GM18517 (cell line): ENCODE measurements at regions not wholly inside any gene's neighbourhood (a gene's known extent, or its start where the extent isn't known, plus 50 kb on each side); places are given as distances from the start of the nearest gene placed in this dataset.

ENCODE experiments used
- ATAC-seq: cut with Tn5 transposase; IDR thresholded peaks from one replicate; pipeline ENCODE4 v1.9.1; 2021; ENCODE audit warnings: mild to moderate bottlenecking, moderate library complexity; ENCODE audit not compliant: unreplicated experiment

DNA sequence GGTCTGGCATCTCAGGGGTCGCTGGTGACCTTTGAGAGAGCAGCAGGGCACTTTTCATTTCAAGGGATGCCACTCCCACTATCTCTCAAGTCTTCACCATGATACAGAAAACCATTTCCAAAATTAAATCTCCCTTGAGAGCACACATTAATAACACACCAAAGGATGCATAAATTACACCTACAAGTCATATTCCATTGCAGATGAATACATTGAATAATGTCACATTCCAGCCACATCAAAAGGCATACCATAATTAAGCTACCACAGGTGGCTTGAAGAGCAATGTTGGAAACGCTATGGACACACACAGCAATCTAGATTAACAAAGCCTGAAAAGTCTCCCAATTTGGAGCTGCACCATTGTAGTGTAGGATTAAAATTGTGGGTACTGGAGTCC is 353.3 kb upstream of the ZMIZ1 start:
- ATAC-seq: no peak

- ATAC-seq: no peak
These were observed 352.6 kb upstream of the ZMIZ1 start for GRCh38 chr10:78716043-78716660.

GRCh38 chr10:78717200-78717599 is 351.6 kb upstream of the ZMIZ1 start:
- ATAC-seq: no peak

- ATAC-seq: no peak
These were observed 350.7 kb upstream of the ZMIZ1 start for GRCh38 chr10:78718032-78718572.

GRCh38 chr10:78719276-78719675 is 349.5 kb upstream of the ZMIZ1 start:
- no peak for ATAC-seq

- ATAC-seq: no peak
These were observed 348.7 kb upstream of the ZMIZ1 start for GRCh38 chr10:78720091-78720490.

- no peak for ATAC-seq
These were observed 347.5 kb upstream of the ZMIZ1 start for GRCh38 chr10:78721231-78721630.

GRCh38 chr10:78724846-78725245 is 343.9 kb upstream of the ZMIZ1 start:
- no peak for ATAC-seq

DNA sequence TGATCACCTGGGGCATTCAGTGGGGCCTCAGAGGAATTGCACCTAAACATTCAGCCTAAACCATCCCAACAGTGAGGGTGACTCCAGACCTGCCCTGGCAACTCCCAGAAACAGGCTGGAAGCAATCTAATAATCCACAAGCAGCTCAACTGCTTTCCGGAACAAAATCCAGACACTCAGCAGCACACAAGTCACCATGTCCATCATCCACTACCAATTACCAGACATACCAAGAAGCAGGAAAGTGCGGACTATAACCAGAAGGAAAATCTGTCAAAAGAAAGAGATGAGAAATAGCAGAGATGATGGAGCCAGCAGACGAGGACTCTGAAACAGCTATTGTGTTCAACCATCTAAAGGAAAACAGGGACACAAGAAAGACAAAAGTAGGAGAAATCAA is 342.6 kb upstream of the ZMIZ1 start:
- no peak for ATAC-seq

DNA sequence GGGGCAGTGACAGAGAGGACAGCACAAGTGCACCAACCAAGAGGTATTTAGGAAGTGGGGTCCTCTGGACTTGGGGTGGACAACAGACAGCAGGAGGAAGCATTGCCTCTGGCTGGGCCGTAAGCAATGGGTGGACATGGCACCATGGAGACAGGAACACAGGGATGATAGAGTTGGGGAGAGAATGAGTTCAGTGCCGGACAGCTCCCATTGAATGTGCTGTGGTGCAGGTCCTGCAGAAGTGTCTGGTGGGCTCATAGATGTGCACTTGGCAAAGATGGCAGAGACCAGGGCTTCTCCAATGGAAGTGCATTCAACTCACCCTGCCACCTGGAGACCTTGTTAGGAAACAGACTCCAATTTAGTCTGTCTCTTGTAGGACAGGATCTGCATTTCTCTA is 341.5 kb upstream of the ZMIZ1 start:
- no peak for ATAC-seq

GRCh38 chr10:78727728-78728127 is 341.0 kb upstream of the ZMIZ1 start:
- no peak for ATAC-seq

DNA sequence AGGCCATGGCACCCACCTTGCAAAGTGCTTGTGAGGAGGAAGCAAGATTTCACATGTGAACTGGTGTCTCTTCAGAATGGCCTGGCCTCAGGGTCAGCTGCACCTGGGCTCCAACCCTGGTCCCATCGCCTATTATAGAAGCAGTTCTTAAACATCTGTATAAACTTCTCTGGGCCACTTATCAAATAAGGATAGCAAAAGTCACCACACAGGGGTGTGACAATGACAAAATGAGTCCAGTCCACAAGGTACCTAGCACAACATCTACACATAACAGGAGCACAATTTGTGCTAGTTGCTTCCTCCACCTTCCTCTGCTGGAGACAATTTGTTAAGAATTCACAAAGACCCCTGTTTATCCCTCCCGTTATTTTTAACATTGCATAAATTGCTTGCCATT is 340.6 kb upstream of the ZMIZ1 start:
- no peak for ATAC-seq

- ATAC-seq: no peak
These were observed 339.4 kb upstream of the ZMIZ1 start for GRCh38 chr10:78729366-78729765.

DNA sequence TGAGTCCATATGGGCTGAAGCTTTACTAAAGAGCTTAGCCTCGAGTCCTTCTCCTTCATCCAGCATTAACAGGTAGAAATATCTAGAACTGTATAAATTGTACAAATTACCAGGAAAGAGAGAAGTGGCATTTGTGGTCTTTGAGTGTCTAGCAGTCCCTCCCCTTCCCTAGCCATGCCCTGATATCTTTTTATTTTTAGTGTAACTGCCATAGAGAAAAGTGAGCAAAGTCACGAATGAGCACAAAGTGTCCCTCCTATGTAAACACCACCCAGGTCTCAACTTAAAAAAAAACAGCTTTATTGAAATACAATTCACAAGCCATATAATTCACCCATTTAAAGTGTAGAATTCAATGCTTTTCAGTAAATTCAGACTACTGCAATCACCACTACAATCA is 339.0 kb upstream of the ZMIZ1 start:
- ATAC-seq: no peak

DNA sequence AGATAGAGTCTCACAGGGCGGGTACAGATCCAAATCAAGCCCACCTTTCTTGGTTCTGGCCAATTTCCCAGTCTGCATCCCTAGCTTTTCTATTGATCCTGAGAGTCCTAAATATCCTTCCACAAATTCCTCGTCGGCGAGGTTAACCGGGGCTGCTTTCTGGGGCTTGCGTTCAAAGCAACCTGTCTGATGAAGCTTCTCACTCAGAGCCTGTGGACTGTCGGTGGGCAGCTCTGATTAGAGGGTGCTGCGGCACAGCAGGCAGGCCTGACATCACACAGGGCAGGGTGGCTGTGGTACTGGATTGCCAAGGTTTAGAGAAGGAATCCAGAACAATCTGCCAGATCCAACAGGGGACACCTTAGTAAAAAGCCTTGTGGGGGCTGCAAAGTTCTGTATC is 338.0 kb upstream of the ZMIZ1 start:
- ATAC-seq: no peak

DNA sequence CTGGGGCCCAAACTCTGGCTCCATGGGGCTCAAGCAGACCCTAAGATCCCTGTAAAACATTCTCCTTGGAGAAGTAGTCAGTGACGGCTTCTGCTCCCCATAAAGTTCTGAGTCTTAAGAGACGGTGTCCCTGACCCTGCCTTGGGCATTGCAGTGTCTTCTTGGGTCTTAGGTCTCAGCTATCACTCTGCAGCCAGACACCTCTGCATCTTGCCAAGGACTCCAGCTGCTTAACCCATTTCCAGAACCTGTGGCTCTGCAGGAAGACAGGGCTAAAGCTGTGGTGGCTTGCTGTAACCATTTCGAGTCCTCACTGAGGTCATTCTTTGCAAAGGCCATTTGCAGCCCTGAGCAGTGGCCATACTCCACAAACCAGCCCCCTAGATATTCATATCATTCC is 337.1 kb upstream of the ZMIZ1 start:
- no peak for ATAC-seq

DNA sequence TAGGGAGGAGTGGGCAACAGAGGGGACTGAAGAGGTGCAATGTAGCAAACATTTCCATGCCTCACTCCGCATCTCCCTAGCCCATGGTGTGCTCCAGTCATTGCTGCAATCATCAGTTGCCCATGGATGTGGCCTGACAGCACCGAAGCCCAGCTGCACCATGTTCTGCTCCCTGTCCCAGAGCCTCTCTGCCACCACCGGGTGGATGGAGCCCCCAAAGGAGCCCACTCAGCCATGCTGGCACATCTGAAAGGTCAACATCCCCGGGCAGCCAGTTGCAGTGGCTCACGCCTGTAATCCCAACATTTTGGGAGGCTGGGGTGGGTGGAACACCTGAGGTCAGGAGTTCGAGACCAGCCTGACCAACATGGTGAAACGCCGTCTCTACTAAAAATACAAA is 336.4 kb upstream of the ZMIZ1 start:
- ATAC-seq: no peak

DNA sequence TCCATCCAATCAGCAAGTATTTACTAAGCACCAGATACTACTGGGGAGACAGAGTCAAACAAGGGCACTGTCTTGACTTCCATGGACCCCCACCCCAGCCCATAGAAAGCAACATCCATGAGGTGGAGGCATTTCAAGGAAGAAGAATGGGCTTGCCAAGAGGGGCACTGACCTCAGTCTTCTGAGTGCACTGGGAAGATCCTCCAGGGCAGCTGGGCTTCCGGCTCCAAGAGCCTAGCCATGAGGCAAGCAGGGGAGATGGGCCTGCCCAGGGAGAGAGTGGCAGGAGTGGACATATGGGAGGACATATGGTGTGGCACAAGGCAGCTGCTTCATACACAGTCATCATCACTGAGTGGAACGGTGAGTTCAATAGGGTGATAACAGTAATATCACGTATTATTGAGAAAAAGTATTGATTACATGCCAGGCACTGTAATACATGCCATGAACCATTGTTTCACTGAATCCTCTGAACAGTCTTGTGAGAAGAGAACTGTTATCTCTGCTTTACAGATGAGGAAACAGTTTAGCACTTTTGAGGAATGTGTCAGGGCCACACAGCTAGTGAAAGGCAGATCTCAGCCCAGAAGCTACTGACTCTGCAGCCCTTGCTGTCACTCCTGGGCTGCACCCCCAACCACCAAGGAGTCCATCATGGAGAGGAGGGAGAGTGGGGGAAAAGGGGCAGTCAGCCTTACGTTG is 331.7 kb upstream of the ZMIZ1 start:
- no peak for ATAC-seq

GRCh38 chr10:78737883-78738856 is 330.6 kb upstream of the ZMIZ1 start:
- ATAC-seq: no peak

DNA sequence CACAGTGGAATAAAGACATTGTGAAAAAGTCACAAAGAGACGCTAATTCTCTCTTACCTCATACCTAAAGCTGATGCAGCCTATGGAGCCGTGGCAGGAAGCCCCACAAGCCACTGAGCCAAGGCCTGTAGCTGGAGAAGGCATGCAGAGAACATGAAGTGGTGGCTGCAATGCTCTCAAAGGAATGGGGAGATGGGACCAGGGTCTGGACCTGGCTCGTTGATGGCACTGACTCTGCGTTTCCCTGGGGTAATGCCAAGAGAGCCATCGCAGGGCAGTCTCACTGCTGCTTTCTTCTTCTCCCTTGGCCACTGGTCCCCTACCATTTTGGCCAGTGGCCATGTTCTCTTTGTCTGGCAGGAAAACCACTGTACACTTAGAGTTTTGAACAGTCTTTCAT is 329.9 kb upstream of the ZMIZ1 start:
- ATAC-seq: no peak

GRCh38 chr10:78739444-78740053 is 329.2 kb upstream of the ZMIZ1 start:
- ATAC-seq: no peak
